ENCODE measurements at regions not wholly inside any gene's neighbourhood (a gene's known extent, or its start where the extent isn't known, plus 50 kb on each side); places are given as distances from the start of the nearest gene placed in this dataset.

GRCh38 chr7:52909935-52910334, 125.5 kb upstream of the POM121L12 start:
- no peak overlapping the region for H3K4me3 ChIP-seq (ENCODE audit: low read length)
- DNase-seq (ENCODE audit: low read depth, low spot score) = no peak

DNA sequence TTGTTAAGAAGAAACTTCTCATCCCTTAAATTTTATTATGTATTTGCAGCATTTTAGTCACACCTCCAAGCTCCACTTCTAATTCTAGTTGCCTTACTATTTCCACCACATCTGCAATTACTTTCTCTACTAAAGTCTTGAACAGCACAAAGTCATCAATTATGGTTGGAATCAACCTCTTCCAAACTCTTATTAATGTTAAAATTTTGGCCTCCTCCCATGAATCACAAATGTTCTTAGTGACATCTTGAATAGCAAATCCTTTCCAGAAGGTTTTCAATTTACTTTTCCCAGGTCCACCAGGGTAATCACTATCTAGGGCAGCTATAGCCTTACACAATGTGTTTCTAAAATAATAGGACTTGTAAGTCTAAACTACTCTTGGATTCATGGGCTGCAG, 126.3 kb upstream of the POM121L12 start:
- no peak for DNase-seq (ENCODE audit: low read depth, low spot score)
- H3K4me3 ChIP-seq (ENCODE audit: low read length) = no peak overlapping the region

GRCh38 chr7:52897713-52898112, 137.7 kb upstream of the POM121L12 start:
- DNase-seq (ENCODE audit: low read depth, low spot score) = no peak
- H3K4me3 ChIP-seq (ENCODE audit: low read length) = no peak overlapping the region

DNA sequence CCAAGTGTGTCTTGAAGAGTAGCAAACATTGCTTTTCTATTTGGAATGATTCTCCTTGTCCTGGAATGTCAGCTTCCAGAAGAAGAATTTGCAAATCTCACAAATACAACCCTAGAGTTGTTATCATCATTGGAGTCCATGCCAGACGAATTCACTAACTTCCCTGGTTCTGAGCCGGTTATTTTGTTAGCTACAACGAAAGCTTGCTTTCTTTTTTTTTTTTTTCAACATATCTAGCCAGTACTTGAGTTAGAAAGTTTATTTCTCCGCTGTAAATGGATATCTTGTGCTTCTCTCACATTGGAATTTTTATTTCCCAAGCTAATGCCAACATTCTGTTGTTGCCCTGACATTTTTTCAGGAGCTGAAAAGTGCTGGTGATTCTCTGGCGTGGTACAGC, 138.1 kb upstream of the POM121L12 start:
- no peak for DNase-seq (ENCODE audit: low read depth, low spot score)

GRCh38 chr7:52877240-52877639, 158.2 kb upstream of the POM121L12 start:
- H3K4me3 ChIP-seq (ENCODE audit: low read length) = no peak overlapping the region
- no peak for DNase-seq (ENCODE audit: low read depth, low spot score)

More for the DNA sequence above, 138.1 kb upstream of the POM121L12 start:
- H3K4me3 ChIP-seq (ENCODE audit: low read length) = no peak overlapping the region

- no peak for DNase-seq (ENCODE audit: low read depth, low spot score)
Observed at GRCh38 chr7:52876402-52876801, 159.0 kb upstream of the POM121L12 start.

GRCh38 chr7:52863652-52864051, 171.8 kb upstream of the POM121L12 start:
- no peak for DNase-seq (ENCODE audit: low read depth, low spot score)

More at GRCh38 chr7:52876402-52876801, 159.0 kb upstream of the POM121L12 start:
- H3K4me3 ChIP-seq (ENCODE audit: low read length) = no peak overlapping the region

DNA sequence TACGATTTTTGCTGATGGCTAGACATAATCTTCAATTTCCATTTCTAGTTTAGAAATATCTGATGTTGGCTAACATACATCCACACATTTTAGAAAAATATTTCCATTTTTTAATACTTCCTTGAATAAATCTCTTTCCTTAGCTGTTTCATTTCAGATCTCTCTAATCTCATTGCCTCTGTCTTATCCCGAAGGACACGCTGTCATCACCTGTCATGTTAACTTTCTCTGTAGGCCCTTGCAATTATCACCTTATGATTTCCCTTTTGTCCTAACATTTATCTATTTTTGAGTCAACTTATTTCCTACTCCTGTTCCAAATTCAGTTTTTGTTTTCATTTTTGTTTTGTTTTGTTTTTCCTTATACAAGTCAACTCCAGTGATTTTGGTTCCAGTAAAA, 173.1 kb upstream of the POM121L12 start:
- H3K4me3 ChIP-seq (ENCODE audit: low read length) = no peak overlapping the region

More at GRCh38 chr7:52863652-52864051, 171.8 kb upstream of the POM121L12 start:
- no peak overlapping the region for H3K4me3 ChIP-seq (ENCODE audit: low read length)

GRCh38 chr7:52857367-52857766, 178.1 kb upstream of the POM121L12 start:
- no peak for DNase-seq (ENCODE audit: low read depth, low spot score)
- H3K4me3 ChIP-seq (ENCODE audit: low read length) = no peak overlapping the region

More for the DNA sequence above, 173.1 kb upstream of the POM121L12 start:
- DNase-seq (ENCODE audit: low read depth, low spot score) = no peak

GRCh38 chr7:52854681-52855080, 180.8 kb upstream of the POM121L12 start:
- DNase-seq (ENCODE audit: low read depth, low spot score) = no peak
- H3K4me3 ChIP-seq (ENCODE audit: low read length) = no peak overlapping the region

- H3K4me3 ChIP-seq (ENCODE audit: low read length) = no peak overlapping the region
- DNase-seq (ENCODE audit: low read depth, low spot score) = no peak
Observed at GRCh38 chr7:52851547-52851946, 183.9 kb upstream of the POM121L12 start.

- no peak for DNase-seq (ENCODE audit: low read depth, low spot score)
- H3K4me3 ChIP-seq (ENCODE audit: low read length) = no peak overlapping the region
Observed at GRCh38 chr7:52843436-52843835, 192.0 kb upstream of the POM121L12 start.

DNA sequence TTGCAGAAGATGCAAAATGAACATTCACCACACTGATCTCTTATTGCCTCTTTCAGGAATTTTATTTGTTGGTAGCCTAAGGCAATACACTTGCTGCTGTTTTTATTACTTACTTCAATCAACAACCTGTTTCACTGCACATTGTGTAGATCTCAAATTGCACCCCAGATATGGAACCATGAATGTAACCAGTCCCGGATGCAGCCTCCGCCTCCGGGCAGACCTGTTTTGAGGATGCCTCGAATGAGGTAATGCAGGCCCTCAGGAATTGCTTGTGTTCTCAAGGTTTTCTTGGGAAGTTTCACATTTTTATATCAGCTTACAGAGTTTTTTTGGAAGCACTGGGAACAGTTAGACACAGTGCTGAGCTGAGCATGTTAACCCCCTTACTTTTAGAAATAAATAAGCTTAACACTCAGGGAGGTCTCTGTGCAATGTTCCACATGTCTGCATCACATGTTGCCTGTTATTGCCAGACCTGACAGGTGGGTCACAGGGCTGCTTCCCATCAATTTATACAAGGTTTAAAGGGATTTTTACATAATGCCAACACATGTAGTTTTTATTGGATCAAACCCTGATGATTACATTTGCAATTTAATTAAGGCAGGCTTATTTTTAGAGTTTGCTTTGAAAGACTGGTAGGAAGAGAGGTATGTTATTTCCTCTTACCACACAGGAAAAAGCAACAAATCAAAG, 193.1 kb upstream of the POM121L12 start:
- no peak overlapping the region for H3K4me3 ChIP-seq (ENCODE audit: low read length)
- DNase-seq (ENCODE audit: low read depth, low spot score) = no peak

DNA sequence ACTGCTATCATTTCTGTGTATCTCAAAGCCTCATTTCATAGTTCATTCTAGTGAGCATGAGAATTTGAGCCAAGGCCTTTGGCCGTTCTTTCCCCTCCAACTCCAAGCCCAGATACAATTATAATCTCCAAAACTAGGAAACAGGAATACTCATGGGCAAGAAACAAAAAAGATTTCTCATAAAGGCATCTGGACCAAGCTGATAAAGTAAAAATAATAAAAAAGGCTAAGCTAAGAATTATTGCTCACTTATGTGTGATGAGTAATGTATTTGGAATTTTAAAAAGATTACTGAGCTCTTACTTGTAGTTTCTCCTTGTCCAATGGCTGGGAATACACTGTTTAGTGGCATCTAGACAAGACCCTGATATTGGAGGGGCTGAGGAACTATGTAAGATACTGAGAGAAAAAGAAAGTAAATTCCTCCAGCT, 196.4 kb upstream of the POM121L12 start:
- no peak overlapping the region for H3K4me3 ChIP-seq (ENCODE audit: low read length)
- no peak for DNase-seq (ENCODE audit: low read depth, low spot score)

- H3K4me3 ChIP-seq (ENCODE audit: low read length) = no peak overlapping the region
- no peak for DNase-seq (ENCODE audit: low read depth, low spot score)
Observed at GRCh38 chr7:52831321-52831720, 204.1 kb upstream of the POM121L12 start.

- no peak for DNase-seq (ENCODE audit: low read depth, low spot score)
- no peak overlapping the region for H3K4me3 ChIP-seq (ENCODE audit: low read length)
Observed at GRCh38 chr7:52830801-52831200, 204.6 kb upstream of the POM121L12 start.

- no peak overlapping the region for H3K4me3 ChIP-seq (ENCODE audit: low read length)
- DNase-seq (ENCODE audit: low read depth, low spot score) = no peak
Observed at GRCh38 chr7:52826515-52827265, 208.7 kb upstream of the POM121L12 start.

GRCh38 chr7:52825611-52826010, 209.8 kb upstream of the POM121L12 start:
- no peak for DNase-seq (ENCODE audit: low read depth, low spot score)
- no peak overlapping the region for H3K4me3 ChIP-seq (ENCODE audit: low read length)

GRCh38 chr7:52811537-52811936, 223.9 kb upstream of the POM121L12 start:
- no peak overlapping the region for H3K4me3 ChIP-seq (ENCODE audit: low read length)
- DNase-seq (ENCODE audit: low read depth, low spot score) = no peak

DNA sequence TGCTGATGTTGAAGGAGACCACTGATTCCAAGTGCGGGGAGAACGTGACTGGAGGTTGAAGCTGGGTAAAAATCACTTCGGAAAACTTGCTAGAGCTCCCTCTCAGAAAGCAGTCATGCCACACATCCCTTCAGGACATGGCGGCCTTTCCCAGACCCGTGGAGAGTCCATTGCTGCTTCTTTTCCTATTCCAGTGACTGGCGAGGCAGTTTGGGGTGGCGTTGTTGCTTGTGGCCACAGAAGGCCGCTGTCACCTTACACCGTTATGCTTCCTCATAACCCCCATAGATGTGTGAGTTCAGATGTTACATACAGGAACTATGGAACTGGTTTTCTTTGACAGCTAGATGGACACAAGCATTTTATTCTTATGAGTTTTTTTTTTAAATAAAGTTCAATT, 235.6 kb upstream of the POM121L12 start:
- no peak overlapping the region for H3K4me3 ChIP-seq (ENCODE audit: low read length)
- DNase-seq (ENCODE audit: low read depth, low spot score) = no peak

GRCh38 chr7:52797801-52798200, 237.6 kb upstream of the POM121L12 start:
- DNase-seq (ENCODE audit: low read depth, low spot score) = no peak
- no peak overlapping the region for H3K4me3 ChIP-seq (ENCODE audit: low read length)
